GM21723 (cell line): ENCODE measurements at regions not wholly inside any gene's neighbourhood (a gene's known extent, or its start where the extent isn't known, plus 50 kb on each side); places are given as distances from the start of the nearest gene placed in this dataset.

Experiments
- ATAC-seq: cut with Tn5 transposase; IDR thresholded peaks from one replicate; pipeline ENCODE4 v1.9.1; 2021; ENCODE audit warnings: mild to moderate bottlenecking, moderate library complexity; ENCODE audit not compliant: unreplicated experiment

DNA sequence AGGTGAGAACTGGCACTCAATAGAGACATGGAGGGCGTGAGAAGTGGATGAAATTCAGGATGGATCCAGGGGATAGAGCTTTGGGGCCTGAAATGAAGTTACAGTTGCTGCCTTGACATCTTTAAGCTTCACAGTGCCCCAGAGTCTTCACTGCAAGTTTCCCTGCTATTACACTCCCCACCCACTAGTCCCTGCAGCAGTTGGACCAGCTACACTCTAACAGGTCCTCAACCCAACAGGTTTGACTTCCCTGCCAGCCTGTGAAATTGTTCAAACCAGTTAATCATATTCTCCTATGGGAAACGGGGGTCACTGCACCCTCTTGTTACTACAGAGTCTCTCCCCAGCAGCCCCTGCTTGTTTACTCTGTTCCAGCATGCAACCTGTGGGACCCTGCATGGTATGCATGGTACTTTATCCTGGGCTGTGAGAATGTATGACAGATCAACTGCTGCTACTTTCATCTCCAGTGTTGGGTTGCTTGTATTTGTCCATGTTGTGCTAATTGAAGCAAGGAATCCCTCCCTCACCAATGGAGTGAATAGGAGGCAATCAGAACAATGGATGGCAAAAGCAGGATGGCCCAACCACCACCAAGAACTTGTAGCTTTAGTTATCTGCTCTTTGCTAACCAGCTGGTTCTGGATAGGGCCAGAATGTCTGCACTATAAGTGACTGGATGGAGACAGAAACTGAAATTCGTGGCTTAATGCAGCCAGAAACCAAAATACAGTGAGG is 314.2 kb downstream of the OLFM4 start:
- ATAC-seq = no peak

- no peak for ATAC-seq
Measured at GRCh38 chr13:53343361-53343744, 314.7 kb downstream of the OLFM4 start.

DNA sequence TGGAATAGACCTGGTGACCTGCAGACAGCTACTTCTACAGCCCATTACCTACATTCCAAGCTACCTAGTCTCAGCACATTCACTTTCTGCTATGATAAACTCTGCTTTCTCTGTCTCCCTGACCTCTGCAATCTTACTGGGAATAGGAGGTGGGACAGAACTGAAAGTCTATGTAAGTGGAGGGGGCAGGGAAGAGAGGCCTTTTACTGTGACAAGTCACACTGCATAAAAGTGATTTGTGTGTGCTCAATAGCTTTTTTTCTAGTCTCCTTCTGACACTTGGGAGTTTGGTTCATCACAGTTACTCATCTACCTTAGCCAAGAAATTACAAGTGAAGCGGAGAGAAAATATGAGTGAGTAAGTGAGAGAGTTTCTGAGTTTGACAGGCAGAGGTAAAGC is 322.4 kb downstream of the OLFM4 start:
- ATAC-seq = no peak

GRCh38 chr13:53357582-53357981 is 329.0 kb downstream of the OLFM4 start:
- ATAC-seq = no peak

GRCh38 chr13:53368948-53369347 is 340.3 kb downstream of the OLFM4 start:
- ATAC-seq = no peak

GRCh38 chr13:53379485-53379884 is 350.9 kb downstream of the OLFM4 start:
- ATAC-seq = no peak

GRCh38 chr13:53382008-53382407 is 353.4 kb downstream of the OLFM4 start:
- ATAC-seq = no peak

DNA sequence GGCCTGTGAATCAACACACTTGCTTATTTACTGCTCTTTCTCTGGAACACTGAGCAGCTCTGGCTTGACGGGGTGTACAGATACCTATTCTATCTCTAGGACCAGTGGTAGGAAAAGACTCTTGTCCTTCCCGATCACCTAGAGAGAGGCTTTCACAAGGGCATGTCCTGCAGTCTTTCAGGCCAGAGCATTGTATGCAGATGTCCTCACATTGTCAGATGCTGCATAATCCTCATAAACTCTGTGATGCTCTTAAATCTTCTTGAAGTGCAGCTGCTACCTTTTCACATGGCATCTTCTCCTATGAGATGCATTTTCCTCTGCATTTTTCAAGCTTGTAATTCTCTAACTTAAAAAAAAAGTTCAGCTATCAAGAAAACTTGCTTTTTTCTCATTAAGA is 369.4 kb downstream of the OLFM4 start:
- no peak for ATAC-seq

DNA sequence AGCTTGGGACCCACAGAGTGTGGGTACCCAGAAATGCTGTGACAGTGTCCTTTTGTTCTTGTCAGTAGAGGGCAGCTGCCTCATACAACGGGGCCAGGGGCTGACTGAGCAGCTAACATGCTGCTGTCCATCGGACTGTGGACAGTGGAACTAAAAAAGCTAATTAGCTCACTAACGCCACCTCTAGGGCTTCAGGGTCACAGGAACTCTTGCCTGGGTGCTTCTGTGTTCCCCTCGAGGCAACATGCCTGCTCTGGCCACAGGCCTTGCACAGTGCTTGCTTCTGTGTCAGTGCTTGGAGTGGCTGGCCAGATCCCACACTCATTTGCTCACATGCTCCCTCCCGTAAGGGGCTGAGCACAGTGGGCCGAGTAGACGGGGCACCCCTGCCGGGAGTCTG is 377.0 kb downstream of the OLFM4 start:
- ATAC-seq = no peak

- ATAC-seq = no peak
Measured at GRCh38 chr13:53408306-53408705, 379.7 kb downstream of the OLFM4 start.

DNA sequence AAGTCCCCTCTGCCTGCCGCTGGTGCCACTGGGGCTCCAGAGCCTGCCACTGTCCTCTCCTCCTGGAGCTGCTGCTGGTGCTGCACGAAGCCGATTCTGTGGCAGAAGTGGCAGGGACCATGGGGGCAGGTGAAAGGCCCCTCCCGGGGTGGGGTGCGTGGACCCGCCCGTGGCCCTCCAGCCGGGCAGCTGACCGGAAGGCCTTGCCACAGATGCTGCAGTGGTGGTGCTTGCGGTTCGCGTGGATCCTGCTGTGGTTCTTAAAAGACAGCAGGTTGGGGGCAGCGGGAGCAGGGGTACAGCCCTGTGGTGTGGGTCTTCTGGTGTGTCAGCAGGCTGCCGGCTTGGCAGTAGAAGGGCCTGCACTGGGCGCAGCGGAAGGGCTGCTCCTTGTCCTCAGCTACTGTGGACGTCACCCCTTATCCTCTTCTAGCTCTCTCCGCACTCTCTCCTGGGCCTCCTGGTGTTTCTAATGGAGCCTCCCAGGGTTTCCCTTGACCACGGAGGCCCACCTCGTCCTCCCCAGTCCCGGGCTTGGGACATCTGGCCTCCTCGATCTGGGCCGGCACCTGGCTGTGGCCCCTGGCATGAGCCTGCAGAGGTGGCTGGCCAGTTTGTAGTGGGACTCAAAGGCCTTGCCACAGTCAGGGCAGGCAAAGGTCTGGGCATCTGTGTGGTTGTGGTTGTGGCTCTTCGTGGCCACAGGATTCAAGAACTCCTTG is 380.4 kb downstream of the OLFM4 start:
- ATAC-seq = no peak

GRCh38 chr13:53411463-53411862 is 382.9 kb downstream of the OLFM4 start:
- ATAC-seq = no peak

GRCh38 chr13:53415135-53415534 is 386.5 kb downstream of the OLFM4 start:
- no peak for ATAC-seq

GRCh38 chr13:53417601-53418000 is 389.0 kb downstream of the OLFM4 start:
- no peak for ATAC-seq

DNA sequence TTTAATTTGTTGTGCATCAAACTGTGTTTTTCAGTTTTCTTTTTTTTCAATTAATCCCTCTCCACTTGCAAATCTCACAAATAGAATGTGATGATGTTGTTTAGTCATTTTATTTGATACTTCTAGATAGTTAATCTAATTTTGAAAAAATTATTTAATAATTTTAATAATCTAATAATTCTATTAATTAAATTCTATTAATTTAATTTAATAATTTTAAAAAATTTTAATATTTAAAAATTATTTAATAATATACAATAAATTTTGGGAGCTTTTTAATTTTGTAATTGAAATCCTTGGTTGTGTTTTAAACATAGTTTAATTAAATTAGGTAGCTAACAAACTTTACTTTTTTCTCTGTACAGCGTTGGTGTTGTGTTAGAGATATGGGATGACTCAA is 393.8 kb downstream of the OLFM4 start:
- no peak for ATAC-seq

DNA sequence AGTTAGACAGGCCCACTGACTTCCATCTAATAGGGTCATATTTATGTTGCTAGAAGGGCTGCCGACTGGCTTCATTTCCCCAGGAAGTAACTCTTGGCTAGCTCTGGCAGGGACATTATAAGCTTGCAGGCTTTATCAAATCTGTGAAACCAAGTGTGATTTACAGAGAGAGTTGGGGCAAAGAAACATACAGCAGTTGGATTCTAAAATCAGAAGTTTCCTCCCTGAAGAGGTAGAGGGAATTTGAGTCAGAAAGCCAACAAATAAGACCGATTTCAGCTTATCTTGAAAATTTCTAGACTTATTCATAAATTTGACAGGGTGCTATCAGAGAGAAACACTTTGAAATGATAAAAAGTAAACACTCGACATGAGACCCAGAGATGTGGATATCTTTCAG is 407.8 kb downstream of the OLFM4 start:
- no peak for ATAC-seq

GRCh38 chr13:53439439-53440225 is 411.0 kb downstream of the OLFM4 start:
- no peak for ATAC-seq

DNA sequence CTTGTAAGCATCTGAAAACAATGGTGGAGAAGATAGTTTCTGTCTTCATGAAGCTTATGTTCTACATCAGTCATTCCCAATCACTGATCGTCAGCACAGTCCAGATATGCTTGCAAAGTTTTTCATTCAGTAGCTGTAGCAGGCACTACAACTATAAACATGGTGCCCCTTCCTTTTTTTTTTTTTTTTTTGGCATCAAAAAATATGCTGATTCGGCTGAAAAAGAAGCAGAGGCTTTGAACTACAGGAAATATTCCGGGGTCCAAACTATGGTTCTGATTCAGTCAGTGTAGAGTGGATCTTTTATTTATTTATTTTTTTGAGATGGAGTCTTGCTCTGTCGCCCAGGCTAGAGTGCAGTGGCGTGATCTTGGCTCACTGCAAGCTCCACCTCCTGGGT is 414.4 kb downstream of the OLFM4 start:
- ATAC-seq = no peak

- ATAC-seq = no peak
Measured at GRCh38 chr13:53445686-53446085, 417.1 kb downstream of the OLFM4 start.

- no peak for ATAC-seq
Measured at GRCh38 chr13:53447456-53447855, 418.8 kb downstream of the OLFM4 start.

GRCh38 chr13:53447863-53448262 is 419.2 kb downstream of the OLFM4 start:
- no peak for ATAC-seq
